GM12892 (cell line): ENCODE measurements at regions not wholly inside any gene's neighbourhood (a gene's known extent, or its start where the extent isn't known, plus 50 kb on each side); places are given as distances from the start of the nearest gene placed in this dataset.

Experiments used
- POLR2A ChIP-seq: IDR thresholded peaks from 2 replicates; pipeline ENCODE4 v1.6.1; 2011; ENCODE audit warnings: low read depth, low read length, control low read depth
- POLR2AphosphoS5 ChIP-seq: IDR thresholded peaks from 2 replicates; pipeline ENCODE4 v1.6.1; 2011; ENCODE audit warnings: low read depth, low read length, control low read depth
- TAF1 ChIP-seq: IDR thresholded peaks from 2 replicates; pipeline ENCODE4 v1.6.1; 2011; ENCODE audit warnings: low read depth, mild to moderate bottlenecking, control low read depth, low read length, borderline replicate concordance

DNA sequence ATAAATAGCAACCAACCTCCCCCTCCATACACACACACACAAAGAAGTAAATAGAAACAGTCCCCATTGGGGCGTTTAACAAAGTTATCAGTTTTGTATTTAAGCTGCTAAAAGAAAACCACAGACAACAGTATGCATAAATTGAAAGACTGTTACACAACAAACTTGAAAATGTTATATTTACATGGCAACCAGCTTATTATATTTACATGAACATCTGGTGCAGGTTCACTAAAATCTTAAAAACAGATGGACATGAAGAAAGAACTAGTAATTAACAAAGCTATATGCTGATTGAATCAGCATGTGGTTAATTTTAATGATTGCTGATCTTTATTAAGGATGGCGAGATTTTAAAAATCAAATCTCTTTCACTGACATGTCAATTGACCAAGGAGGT, 384.7 kb downstream of the LRRIQ3 start:
- TF ChIP-seq POLR2AphosphoS5 (no peak), POLR2A (no peak), TAF1 (no peak)
